HG02852 (cell line): ENCODE measurements at regions not wholly inside any gene's neighbourhood (a gene's known extent, or its start where the extent isn't known, plus 50 kb on each side); places are given as distances from the start of the nearest gene placed in this dataset.
"Not testable (repeated sequence)": the region's sequence is repeated elsewhere in the genome, so short reads cannot be mapped to it uniquely, and the experiment has no call there.

Experiments
- ATAC-seq: cut with Tn5 transposase; IDR thresholded peaks from one replicate; pipeline ENCODE4 v1.9.1; 2021; ENCODE audit warnings: mild to moderate bottlenecking, moderate library complexity; ENCODE audit not compliant: unreplicated experiment

- ATAC-seq = not testable (repeated sequence)
Measured at GRCh38 chr1:199032479-199032878, 393.6 kb downstream of the PTPRC start.

DNA sequence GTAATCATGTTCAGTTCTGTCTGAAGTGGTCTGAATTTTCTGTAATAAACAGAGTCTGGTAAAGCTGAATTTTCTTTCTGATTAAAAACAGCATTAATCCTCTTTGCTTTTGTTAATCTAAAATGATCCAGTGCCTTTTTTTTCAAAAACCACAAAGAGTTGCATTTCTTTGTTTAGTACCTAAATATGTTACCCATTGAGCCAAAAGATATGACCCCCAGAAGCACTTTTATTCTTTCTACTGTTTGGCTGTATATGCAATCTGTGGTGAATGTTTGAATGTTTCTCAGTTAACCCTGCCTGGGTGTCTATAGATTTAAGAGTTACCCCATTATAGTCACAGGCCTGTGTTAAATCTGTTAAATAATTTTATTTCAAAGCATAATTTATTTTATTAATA lies 394.8 kb downstream of the PTPRC start:
- ATAC-seq = no peak

DNA sequence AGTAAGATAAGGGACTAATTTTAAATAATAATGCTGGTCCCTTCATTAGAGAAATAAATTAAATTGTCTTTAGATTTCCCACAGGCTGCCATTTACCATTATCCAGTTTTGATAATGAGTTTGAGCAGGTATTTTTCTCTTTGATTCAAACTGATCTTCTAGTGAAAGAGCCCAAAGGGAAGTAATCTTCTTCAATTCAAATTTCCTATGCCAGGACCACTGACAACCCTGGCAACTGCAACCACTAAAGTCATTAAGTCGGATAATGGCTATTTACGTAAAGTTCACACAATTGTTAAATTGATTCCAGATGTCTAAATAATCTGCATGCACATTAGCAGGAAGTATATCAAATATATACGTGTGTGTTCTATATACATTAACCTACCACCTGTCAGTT lies 399.3 kb downstream of the PTPRC start:
- no peak for ATAC-seq

- no peak for ATAC-seq
Measured at GRCh38 chr1:199040076-199040905, 401.5 kb downstream of the PTPRC start.

- peak; percentile 99 for ATAC-seq
Measured at GRCh38 chr1:199041173-199041914, 402.5 kb downstream of the PTPRC start.

- no peak for ATAC-seq
Measured at GRCh38 chr1:199042193-199042592, 403.4 kb downstream of the PTPRC start.

DNA sequence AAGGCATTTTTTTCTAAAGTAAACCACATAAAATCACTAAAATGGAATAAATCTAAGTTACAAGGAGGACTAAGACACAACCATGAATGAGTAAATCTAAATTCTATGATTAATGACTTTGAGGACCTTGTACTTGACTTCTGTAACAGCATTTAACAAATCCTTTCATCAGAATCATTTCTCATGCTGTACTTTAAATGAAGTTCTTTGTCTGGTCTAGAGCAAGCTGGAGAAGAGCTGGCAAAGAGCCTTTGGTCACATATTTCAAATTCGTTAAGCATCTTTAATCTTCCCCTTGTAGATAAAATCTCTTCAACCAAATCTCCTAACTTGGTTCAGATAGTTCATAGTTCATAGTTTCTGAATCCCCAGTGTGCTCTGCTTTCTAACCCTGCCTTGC lies 405.4 kb downstream of the PTPRC start:
- ATAC-seq = no peak

DNA sequence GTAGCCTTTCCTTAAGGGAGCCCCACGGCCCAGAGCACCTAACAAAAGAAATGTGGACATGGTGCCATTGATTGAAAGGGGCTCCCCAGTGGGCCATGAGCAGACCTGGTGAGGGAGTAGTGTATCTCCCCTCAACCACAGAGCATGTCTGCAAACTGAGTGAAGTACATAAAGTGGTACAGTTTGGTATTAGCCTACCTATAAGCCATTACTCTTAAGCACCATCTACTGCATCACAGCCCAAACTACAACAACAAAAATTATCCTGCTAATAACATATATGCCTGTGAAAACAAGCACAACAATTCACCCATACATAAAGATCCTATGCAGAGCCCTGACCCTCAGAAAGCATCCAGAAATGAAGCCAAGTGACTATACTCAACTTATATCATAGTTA lies 407.8 kb downstream of the PTPRC start:
- no peak for ATAC-seq

DNA sequence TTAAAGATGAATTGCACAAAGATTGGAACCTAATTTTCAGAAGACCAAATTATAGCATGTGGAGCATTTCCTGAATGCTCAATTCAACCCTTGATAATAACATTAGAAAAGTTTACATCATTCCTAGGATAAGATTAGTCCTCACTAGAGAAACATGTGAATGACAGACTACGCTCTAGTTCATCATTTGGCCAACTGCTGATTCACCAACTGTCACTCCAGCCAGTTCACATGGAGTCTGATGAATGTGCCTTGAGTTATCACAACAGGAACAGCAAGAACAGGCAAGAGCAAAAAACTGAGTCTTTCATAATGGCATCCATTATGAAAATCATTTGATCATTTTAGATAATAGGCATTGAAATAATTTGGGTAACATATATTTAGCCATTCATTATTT lies 415.9 kb downstream of the PTPRC start:
- ATAC-seq = no peak

- ATAC-seq = no peak
Measured at GRCh38 chr1:199057322-199057721, 418.5 kb downstream of the PTPRC start.

DNA sequence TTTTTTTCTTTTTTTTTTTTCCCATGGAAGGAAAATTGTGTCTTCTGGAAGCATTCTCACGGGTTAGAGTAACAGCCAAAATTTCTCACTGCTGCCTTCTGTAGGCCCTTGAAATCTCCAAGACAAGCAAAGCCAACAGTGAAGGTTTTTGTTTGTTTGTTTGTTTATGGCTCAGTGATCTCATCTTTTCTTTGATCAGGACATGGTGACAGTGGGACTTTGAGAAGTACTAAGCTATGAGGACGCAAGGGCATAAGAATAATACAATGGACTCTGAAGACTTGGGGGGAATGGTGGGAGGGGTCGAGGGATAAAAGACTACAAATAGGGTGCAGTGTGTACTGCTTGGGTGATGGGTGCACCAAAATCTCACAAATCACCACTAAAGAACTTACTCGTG lies 419.4 kb downstream of the PTPRC start:
- no peak for ATAC-seq

DNA sequence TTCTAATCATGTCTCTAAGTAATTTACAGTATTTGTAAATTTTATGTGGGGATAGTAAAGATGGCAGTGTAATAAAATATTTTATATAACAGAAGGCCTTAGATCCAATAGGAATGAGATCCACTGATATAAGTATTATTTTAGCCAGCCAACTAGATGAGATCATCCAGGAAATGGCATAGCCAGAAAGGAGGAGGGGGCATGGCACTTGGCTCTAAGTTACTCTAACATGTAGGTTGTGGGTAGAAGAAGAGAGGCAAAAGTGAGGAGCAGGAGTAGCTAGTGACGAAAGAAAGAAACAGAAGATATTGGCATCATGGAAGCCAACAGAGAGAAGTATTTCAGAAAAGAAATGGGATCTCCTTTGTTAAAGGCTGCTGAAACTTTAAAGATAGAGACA lies 426.1 kb downstream of the PTPRC start:
- ATAC-seq = no peak

DNA sequence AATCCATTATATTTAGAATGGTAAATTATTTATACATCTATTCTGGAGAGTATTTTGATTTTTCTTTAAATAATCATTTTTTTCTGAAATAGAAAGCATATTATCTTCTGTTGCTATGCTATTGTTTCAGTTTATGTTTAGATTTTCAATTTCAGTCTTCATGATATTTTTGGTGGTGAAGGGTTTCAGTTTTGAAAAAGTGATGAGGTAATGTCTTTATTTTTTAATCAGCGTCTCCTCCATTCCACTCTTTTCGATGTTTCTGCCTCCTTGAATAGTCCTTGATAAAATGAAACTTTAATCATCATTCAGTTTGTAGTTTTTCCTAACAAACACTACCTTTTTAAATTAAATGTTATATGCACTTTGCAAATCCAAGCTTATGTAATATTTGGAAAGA lies 428.6 kb downstream of the PTPRC start:
- peak; percentile 94 for ATAC-seq

DNA sequence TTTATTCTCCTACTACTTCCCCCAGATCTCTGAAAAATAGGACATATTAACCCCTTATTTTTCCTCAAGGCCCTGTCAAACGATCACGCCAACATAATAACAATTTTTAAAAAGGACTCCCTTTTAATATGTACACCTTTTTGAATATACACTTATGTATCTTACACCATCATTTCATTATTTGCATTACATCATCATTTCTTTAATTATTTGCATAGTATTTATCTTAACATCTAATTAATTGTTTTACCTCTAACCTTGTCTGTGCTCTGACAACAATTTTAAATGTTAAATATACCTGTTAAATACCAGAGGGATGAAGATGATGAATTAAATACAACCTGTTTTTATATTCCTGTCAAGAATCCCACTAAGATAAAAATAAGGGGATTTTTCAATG lies 432.2 kb downstream of the PTPRC start:
- ATAC-seq = no peak

DNA sequence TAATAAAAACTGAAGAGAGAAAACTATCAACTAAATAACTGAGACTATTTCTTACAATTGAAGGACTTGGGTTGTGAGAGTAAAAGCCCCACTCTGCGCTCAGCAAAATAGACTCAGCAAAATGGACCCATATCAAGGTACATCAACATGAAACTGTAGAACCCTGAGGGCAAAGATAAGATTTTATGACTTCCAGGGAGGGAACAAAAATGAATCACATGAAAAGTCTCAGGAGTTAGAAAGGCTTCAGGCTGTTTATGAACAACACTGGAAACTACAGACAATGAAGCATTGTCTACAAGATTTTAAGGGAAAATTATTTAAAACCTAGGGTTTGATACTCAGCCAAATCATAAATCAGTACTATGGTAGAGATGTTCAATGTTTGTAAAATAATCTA lies 434.3 kb downstream of the PTPRC start:
- no peak for ATAC-seq

GRCh38 chr1:199075792-199076191 lies 437.0 kb downstream of the PTPRC start:
- no peak for ATAC-seq

DNA sequence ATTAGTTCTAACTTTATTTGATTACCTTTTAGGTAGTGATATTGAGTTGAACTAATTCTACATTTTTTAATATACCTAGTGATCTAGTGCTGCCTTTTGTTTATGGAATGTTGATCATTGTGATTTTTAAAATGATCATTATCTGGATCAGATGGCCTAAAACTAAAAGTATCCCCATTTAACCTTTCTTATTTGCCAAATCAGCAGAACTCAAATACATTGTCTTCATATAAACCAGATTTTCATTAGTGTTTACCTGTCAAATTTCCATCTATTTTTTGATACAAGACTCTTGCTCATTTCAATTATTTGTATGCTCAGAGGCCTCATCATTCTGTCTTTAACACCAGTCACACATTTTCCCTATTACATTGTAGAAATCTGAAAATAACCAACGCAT lies 441.2 kb downstream of the PTPRC start:
- ATAC-seq = no peak

GRCh38 chr1:199081739-199082138 lies 442.9 kb downstream of the PTPRC start:
- peak; percentile 88 for ATAC-seq

DNA sequence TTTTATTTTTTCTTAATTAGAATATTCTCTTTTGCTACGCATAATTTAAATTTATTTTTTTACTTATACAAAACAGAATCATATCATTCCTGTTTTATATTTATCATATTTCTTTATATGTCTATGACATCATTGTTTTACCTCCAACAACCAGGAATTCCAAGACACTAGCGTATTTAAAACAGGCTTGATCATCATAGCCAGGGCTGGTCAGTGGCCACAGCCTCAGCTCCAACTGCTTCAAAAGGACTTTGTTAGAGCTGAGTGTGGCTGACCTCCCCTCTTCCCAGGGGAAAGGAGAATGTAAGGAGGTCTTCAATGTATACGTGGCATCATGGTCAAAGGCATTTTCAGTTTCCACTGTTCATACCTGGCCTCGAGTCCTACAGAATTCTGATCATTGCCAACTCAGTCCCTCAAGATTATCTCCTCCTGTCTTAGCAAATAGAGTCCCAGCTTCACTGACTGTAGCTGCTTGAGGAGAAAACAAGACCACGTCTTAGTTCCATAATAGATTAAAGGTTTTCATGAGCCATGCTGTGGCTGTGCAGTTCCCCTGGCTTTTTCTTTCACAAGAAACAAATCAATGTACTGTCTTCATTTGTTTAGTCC lies 444.0 kb downstream of the PTPRC start:
- no peak for ATAC-seq

DNA sequence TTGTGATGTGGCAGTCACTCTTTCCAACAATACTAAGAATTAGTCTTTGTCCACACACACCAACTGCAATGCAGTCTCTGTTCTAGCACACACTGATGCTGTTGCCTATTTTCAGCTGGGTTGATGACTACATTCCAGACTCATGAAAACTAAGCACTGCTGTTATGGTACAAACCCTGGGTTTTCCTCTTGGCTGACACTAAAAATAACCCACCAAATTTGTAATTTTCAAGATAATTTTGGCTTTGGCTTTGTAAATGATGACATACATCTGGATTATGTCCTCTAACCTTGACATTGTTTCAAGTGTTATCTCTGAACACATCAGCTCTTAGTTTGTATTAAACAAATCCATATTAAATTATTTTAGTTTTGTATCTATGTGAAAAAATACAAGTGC lies 444.8 kb downstream of the PTPRC start:
- no peak for ATAC-seq

DNA sequence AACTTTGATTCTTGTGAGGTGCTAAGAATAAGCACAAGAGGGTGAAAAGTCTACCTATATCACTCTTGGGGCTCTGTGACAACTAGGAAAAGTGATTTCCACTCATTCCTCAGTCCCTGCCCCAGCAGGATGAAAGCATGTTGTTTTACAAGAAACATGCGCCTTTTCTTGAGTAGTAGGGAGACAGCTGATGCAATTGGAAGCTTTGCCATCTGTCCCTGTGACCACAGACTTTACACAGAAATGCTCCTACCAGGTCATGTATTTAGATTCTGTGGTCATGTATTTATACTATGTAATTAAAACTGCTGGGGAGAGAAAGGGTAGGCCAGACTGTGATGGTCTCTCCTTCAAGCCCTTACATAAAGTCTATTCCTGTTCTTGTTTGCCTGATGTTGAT lies 445.5 kb downstream of the PTPRC start:
- no peak for ATAC-seq

GRCh38 chr1:199085903-199086302 lies 447.1 kb downstream of the PTPRC start:
- no peak for ATAC-seq
